PC-9 (cell line): ENCODE measurements at regions not wholly inside any gene's neighbourhood (a gene's known extent, or its start where the extent isn't known, plus 50 kb on each side); places are given as distances from the start of the nearest gene placed in this dataset.

Experiments
- BruUV-seq: library from RNA; stranded (reverse); fragments of 400-500 nt; replicated peaks from 2 replicates; lab custom pipeline; 2021; lab: Mats Ljungman, UMichigan
- CTCF ChIA-PET: fragments of 300-600 bp; sonication (Branson Sonifier 250); formaldehyde crosslinking; loops from one replicate; lab custom pipeline; 2022; ENCODE audit warnings: antibody characterized with exemption; lab: Charles Lee
- POLR2A ChIA-PET: fragments of 300-600 bp; sonication (Branson Sonifier 250); formaldehyde crosslinking; loops from one replicate; lab custom pipeline; 2022; ENCODE audit warnings: antibody characterized with exemption; ENCODE audit not compliant: unreplicated experiment; lab: Charles Lee
- DNase-seq, 2 experiments: peaks; one replicate each; pipeline versions ENCODE4 v3.0.0 to v3.0.0-alpha.2; 2015 to 2022; ENCODE audit warnings: mixed read lengths in 1 of 2
- H2AFZ ChIP-seq: fragments of 200-600 bp; sonication (generic); 2 replicates; pipeline ENCODE4 v1.8.1; 2017; ENCODE audit warnings: antibody characterized with exemption
- H3F3A ChIP-seq: fragments of 200-600 bp; sonication (generic); 2 replicates; pipeline ENCODE4 v1.8.1; 2017; ENCODE audit warnings: antibody characterized with exemption, mild to moderate bottlenecking, low read depth; ENCODE audit not compliant: insufficient read depth
- H3K27ac ChIP-seq: fragments of 200-600 bp; sonication (generic); 2 replicates; pipeline ENCODE4 v1.6.1; 2016; ENCODE audit warnings: mixed run types
- H3K27me3 ChIP-seq: fragments of 200-600 bp; sonication (generic); 2 replicates; pipeline ENCODE4 v1.6.1; 2016; ENCODE audit warnings: low read depth, mixed run types; ENCODE audit not compliant: insufficient read depth
- H3K36me3 ChIP-seq: fragments of 200-600 bp; sonication (generic); 2 replicates; pipeline ENCODE4 v1.6.1; 2016; ENCODE audit warnings: low read depth, mixed run types
- H3K4me1 ChIP-seq: fragments of 200-600 bp; sonication (generic); replicated peaks from 2 replicates; pipeline ENCODE4 v1.6.1; 2016; ENCODE audit warnings: mixed run types; ENCODE audit not compliant: insufficient read depth
- H3K4me2 ChIP-seq: fragments of 200-600 bp; sonication (generic); 2 replicates; pipeline ENCODE4 v1.6.1; 2017; ENCODE audit warnings: mixed run types
- H3K4me3 ChIP-seq: fragments of 200-600 bp; sonication (generic); 2 replicates; pipeline ENCODE4 v1.6.1; 2016; ENCODE audit warnings: mixed run types
- H3K79me2 ChIP-seq: fragments of 200-600 bp; sonication (generic); 2 replicates; pipeline ENCODE4 v1.6.1; 2017; ENCODE audit warnings: low read depth, mixed run types
- H3K9me2 ChIP-seq: fragments of 200-600 bp; sonication (generic); 2 replicates; pipeline ENCODE4 v1.8.1; 2017; ENCODE audit warnings: mild to moderate bottlenecking; ENCODE audit not compliant: insufficient read depth
- H3K9me3 ChIP-seq: fragments of 200-600 bp; sonication (generic); 2 replicates; pipeline ENCODE4 v1.8.1; 2016; ENCODE audit warnings: low read depth; ENCODE audit not compliant: insufficient read depth
- H4K20me1 ChIP-seq: fragments of 200-600 bp; sonication (generic); 2 replicates; pipeline ENCODE4 v1.8.1; 2017; ENCODE audit not compliant: insufficient read depth
- CTCF ChIP-seq: fragments of 200-600 bp; sonication (generic); conservative IDR thresholded peaks from 2 replicates; pipeline ENCODE4 v1.6.1; 2017; ENCODE audit warnings: mixed run types, antibody characterized with exemption, mild to moderate bottlenecking, moderate library complexity
- EZH2 ChIP-seq: fragments of 200-600 bp; sonication (generic); IDR thresholded peaks from 2 replicates; pipeline ENCODE4 v1.8.0; 2017; ENCODE audit warnings: antibody characterized with exemption, low read depth
- intact Hi-C: fragments of 100-400 bp; cut with micrococcal nuclease; formaldehyde crosslinking; loops from one replicate; pipeline ENCODE4 v1.10.0; 2022; ENCODE audit not compliant: unreplicated experiment

DNA sequence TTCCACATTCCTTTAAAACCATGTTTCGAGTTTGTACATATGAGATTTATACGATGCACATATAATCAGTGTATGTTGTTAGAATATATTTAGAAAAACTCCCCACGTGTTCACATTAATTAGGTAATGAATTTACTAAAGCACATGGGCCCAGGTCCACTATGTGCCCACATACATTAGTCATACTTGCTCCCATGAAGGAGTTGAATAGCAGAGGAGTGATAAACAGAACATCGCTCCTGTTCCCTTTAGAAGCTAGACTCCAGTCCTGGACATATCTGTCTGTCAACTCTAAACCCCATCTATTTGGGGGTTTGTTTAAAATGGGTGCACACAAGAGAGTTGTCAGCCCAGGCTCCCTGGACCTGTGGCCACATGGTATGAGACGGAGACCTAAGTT is 108.1 kb upstream of the TIAM2 start:
- no peaks in the 10 kb centered on the region for H3K79me2 ChIP-seq
- H3K4me2 ChIP-seq = no peak overlapping the region
- H3K9me2 ChIP-seq = no peaks in the 10 kb centered on the region
- no peaks in the 10 kb centered on the region; the same call in 1 of the 2 replicates for H4K20me1 ChIP-seq
- intact Hi-C loops = no loop called here
- H3K4me3 ChIP-seq = no peak overlapping the region
- H3K36me3 ChIP-seq = no peaks in the 10 kb centered on the region
- H3K4me1 ChIP-seq = no peaks in the 10 kb centered on the region
- ChIA-PET POLR2A (no interaction called here), CTCF (no interaction called here)
- no peaks in the 10 kb centered on the region for H3K9me3 ChIP-seq
- H3F3A ChIP-seq = no peaks in the 10 kb centered on the region
- H2AFZ ChIP-seq = no peak overlapping the region
- H3K27me3 ChIP-seq = no peaks in the 10 kb centered on the region
- no peak for DNase-seq
- TF ChIP-seq CTCF (no peak), EZH2 (no peak)
- no peak overlapping the region for H3K27ac ChIP-seq
- BruUV-seq = no TSS peak

- no peaks in the 10 kb centered on the region; the same call in 1 of the 2 replicates for H4K20me1 ChIP-seq
- no peaks in the 10 kb centered on the region for H3K9me3 ChIP-seq
- H2AFZ ChIP-seq = no peak overlapping the region
- ChIA-PET CTCF (no interaction called here), POLR2A (no interaction called here)
- no peak for DNase-seq
- H3K9me2 ChIP-seq = no peaks in the 10 kb centered on the region
- no TSS peak for BruUV-seq
- H3K4me2 ChIP-seq = no peak overlapping the region
- no peaks in the 10 kb centered on the region for H3K36me3 ChIP-seq
- no peak overlapping the region for H3K4me3 ChIP-seq
- no peaks in the 10 kb centered on the region for H3F3A ChIP-seq
- H3K79me2 ChIP-seq = no peaks in the 10 kb centered on the region
- no peak overlapping the region for H3K27ac ChIP-seq
- H3K4me1 ChIP-seq = no peaks in the 10 kb centered on the region
- TF ChIP-seq CTCF (no peak), EZH2 (no peak)
- H3K27me3 ChIP-seq = no peaks in the 10 kb centered on the region
- intact Hi-C loops = no loop called here
These were observed 106.5 kb upstream of the TIAM2 start for GRCh38 chr6:154888421-154889295.

GRCh38 chr6:154890874-154891273 is 104.2 kb upstream of the TIAM2 start:
- no peak overlapping the region for H2AFZ ChIP-seq
- POLR2A ChIA-PET = interaction anchor here (0.6 kb wide), 1 partner anchor 33 kb away, joined by 24 read pairs; no protein-coding TSS in a partner anchor
- no peak for DNase-seq
- no peaks in the 10 kb centered on the region; the same call in 1 of the 2 replicates for H4K20me1 ChIP-seq
- H3K4me3 ChIP-seq = no peak overlapping the region
- no peak overlapping the region for H3K4me2 ChIP-seq
- H3K9me2 ChIP-seq = no peaks in the 10 kb centered on the region
- CTCF ChIA-PET = no interaction called here
- H3K36me3 ChIP-seq = no peaks in the 10 kb centered on the region
- no peaks in the 10 kb centered on the region for H3K27me3 ChIP-seq
- H3K9me3 ChIP-seq = no peaks in the 10 kb centered on the region
- BruUV-seq = no TSS peak
- H3K79me2 ChIP-seq = no peaks in the 10 kb centered on the region
- no peaks in the 10 kb centered on the region for H3F3A ChIP-seq
- no peak overlapping the region for H3K27ac ChIP-seq
- intact Hi-C loops = no loop called here
- TF ChIP-seq EZH2 = no peak
- no peak for TF ChIP-seq CTCF
- H3K4me1 ChIP-seq = no peaks in the 10 kb centered on the region
